Activated T-cell treated with anti-CD3 and anti-CD28 coated beads, Interleukin-2, amount 50 U/mL, for 48 hours (primary cell): ENCODE measurements at regions not wholly inside any gene's neighbourhood (a gene's known extent, or its start where the extent isn't known, plus 50 kb on each side); places are given as distances from the start of the nearest gene placed in this dataset.
"Not testable (repeated sequence)": the region's sequence is repeated elsewhere in the genome, so short reads cannot be mapped to it uniquely, and the experiment has no call there.

ENCODE experiments used
- DNase-seq, 2 experiments: peaks; one replicate each; pipeline ENCODE4 v3.0.0-alpha.2; 2020

GRCh38 chr18:57953883-57954282 is 90.1 kb upstream of the NEDD4L start:
- DNase-seq = no peak

GRCh38 chr18:57951999-57952774 is 91.8 kb upstream of the NEDD4L start:
- no peak for DNase-seq

GRCh38 chr18:57951117-57951796 is 92.8 kb upstream of the NEDD4L start:
- DNase-seq = no peak

- DNase-seq = no peak
These were observed 93.5 kb upstream of the NEDD4L start for GRCh38 chr18:57950542-57950941.

- not testable (repeated sequence) for DNase-seq
These were observed 94.7 kb upstream of the NEDD4L start for GRCh38 chr18:57949335-57949734.

- no peak for DNase-seq
These were observed 96.9 kb upstream of the NEDD4L start for GRCh38 chr18:57947117-57947516.

GRCh38 chr18:57943723-57944122 is 100.3 kb upstream of the NEDD4L start:
- no peak for DNase-seq

- DNase-seq = no peak
These were observed 101.5 kb upstream of the NEDD4L start for GRCh38 chr18:57942493-57942892.

- no peak for DNase-seq
These were observed 102.1 kb upstream of the NEDD4L start for GRCh38 chr18:57941841-57942489.

GRCh38 chr18:57940166-57940660 is 103.8 kb upstream of the NEDD4L start:
- no peak for DNase-seq

GRCh38 chr18:57934375-57934774 is 109.7 kb upstream of the NEDD4L start:
- DNase-seq = not testable (repeated sequence)

GRCh38 chr18:57931038-57931437 is 113.0 kb upstream of the NEDD4L start:
- DNase-seq = no peak

- no peak for DNase-seq
These were observed 113.5 kb upstream of the NEDD4L start for GRCh38 chr18:57930476-57930875.

- no peak for DNase-seq
These were observed 114.1 kb upstream of the NEDD4L start for GRCh38 chr18:57929922-57930321.

GRCh38 chr18:57928466-57928865 is 115.6 kb upstream of the NEDD4L start:
- no peak for DNase-seq

GRCh38 chr18:57927511-57927910 is 116.5 kb upstream of the NEDD4L start:
- DNase-seq = no peak

GRCh38 chr18:57925706-57926105 is 118.3 kb upstream of the NEDD4L start:
- no peak for DNase-seq

- DNase-seq = no peak
These were observed 120.4 kb upstream of the NEDD4L start for GRCh38 chr18:57923611-57924010.

GRCh38 chr18:57922885-57923284 is 119.8 kb upstream of the ATP8B1 start:
- no peak for DNase-seq

GRCh38 chr18:57921708-57922107 is 118.6 kb upstream of the ATP8B1 start:
- DNase-seq = no peak

GRCh38 chr18:57920036-57920435 is 116.9 kb upstream of the ATP8B1 start:
- no peak for DNase-seq

GRCh38 chr18:57918601-57919000 is 115.5 kb upstream of the ATP8B1 start:
- DNase-seq = no peak

- DNase-seq = no peak
These were observed 113.6 kb upstream of the ATP8B1 start for GRCh38 chr18:57916684-57917083.
